Cardiac muscle cell (in vitro differentiated cells and primary cell): ENCODE measurements at regions not wholly inside any gene's neighbourhood (a gene's known extent, or its start where the extent isn't known, plus 50 kb on each side); places are given as distances from the start of the nearest gene placed in this dataset.

Experiments used
- DNase-seq, 2 donors: peaks; one replicate each; pipeline versions ENCODE4 v3.0.0 to v3.0.0-alpha.2; 2010 to 2017; ENCODE audit warnings: low read depth in 1 of 2, low spot score in 1 of 2
- H3K27ac ChIP-seq: fragments of 200-600 bp; sonication (generic); 2 replicates; pipeline ENCODE4 v1.5.1; 2016
- H3K27me3 ChIP-seq: fragments of 200-600 bp; sonication (generic); 2 replicates; pipeline ENCODE4 v1.6.0; 2016; ENCODE audit warnings: control low read depth
- H3K36me3 ChIP-seq: fragments of 200-600 bp; sonication (generic); 2 replicates; pipeline ENCODE4 v1.5.1; 2016; ENCODE audit warnings: control low read depth
- H3K4me1 ChIP-seq: fragments of 200-600 bp; sonication (generic); 2 replicates; pipeline ENCODE4 v1.8.1; 2017; ENCODE audit warnings: low read depth, mild to moderate bottlenecking, mixed run types
- H3K4me3 ChIP-seq: fragments of 200-600 bp; sonication (generic); 2 replicates; pipeline ENCODE4 v1.5.1; 2016; ENCODE audit warnings: mild to moderate bottlenecking
- H3K9me3 ChIP-seq: fragments of 200-600 bp; sonication (generic); 2 replicates; pipeline ENCODE4 v1.5.1; 2017; ENCODE audit warnings: low read depth, mild to moderate bottlenecking, control low read depth
- CTCF ChIP-seq: IDR thresholded peaks from 2 replicates; pipeline ENCODE4 v1.5.1; 2012; ENCODE audit warnings: low read depth, mild to moderate bottlenecking, low read length

DNA sequence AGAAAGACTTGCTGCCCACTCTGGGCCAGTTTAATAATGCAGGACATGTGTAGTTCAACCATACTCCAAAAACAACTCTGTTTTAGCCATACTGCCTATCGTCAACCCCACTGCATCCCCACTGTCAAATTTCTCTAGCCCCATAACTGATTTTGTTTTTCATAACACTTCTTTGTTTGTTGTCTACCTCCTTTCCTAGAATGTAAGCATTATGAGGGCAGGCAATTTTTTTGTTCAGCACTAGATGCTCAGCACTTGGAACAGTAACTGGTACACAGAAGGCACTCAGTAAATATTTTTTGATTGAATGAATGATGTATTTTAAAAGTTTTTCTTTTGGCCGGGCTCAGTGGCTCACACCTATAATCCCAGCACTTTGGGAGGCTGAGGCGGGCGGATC is 183.8 kb upstream of the MKLN1 start:
- DNase-seq: no peak
- H3K9me3 ChIP-seq: no peaks in the 10 kb centered on the region
- TF ChIP-seq CTCF: no peak

GRCh38 chr7:131145026-131145425 is 182.7 kb upstream of the MKLN1 start:
- Histone ChIP-seq H3K4me1 (no peaks in the 10 kb centered on the region), H3K27me3 (no peaks in the 10 kb centered on the region), H3K36me3 (no peaks in the 10 kb centered on the region), H3K27ac (no peak overlapping the region), H3K9me3 (no peaks in the 10 kb centered on the region), H3K4me3 (no peak overlapping the region)
- no peak for TF ChIP-seq CTCF
- DNase-seq: no peak

More for the DNA sequence above, 183.8 kb upstream of the MKLN1 start:
- H3K4me3 ChIP-seq: no peak overlapping the region
- no peaks in the 10 kb centered on the region for H3K4me1 ChIP-seq
- H3K36me3 ChIP-seq: no peaks in the 10 kb centered on the region
- no peaks in the 10 kb centered on the region for H3K27me3 ChIP-seq
- no peak overlapping the region for H3K27ac ChIP-seq

DNA sequence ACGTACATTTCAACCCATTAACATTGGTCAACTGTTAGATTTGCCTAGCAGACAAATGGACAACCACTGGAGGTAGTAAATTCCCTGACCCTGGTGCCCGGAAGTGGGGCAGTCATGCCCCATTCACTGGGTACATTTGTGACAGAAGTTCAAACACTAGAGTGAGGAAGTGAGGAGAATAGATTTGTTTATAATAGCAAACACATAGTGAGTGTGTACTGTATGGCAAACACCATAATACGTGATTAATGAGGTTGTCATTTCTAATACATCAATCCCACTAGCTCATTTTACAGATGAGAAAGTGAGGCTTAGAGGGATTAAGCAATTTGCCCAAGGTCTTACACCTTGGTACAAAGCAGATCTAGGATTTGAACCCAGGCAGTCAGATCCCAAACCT is 181.9 kb upstream of the MKLN1 start:
- DNase-seq: no peak
- H3K27ac ChIP-seq: no peak overlapping the region
- no peak for TF ChIP-seq CTCF
- no peaks in the 10 kb centered on the region for H3K9me3 ChIP-seq
- H3K4me1 ChIP-seq: no peaks in the 10 kb centered on the region
- no peaks in the 10 kb centered on the region for H3K36me3 ChIP-seq
- no peaks in the 10 kb centered on the region for H3K27me3 ChIP-seq
- no peak overlapping the region for H3K4me3 ChIP-seq

DNA sequence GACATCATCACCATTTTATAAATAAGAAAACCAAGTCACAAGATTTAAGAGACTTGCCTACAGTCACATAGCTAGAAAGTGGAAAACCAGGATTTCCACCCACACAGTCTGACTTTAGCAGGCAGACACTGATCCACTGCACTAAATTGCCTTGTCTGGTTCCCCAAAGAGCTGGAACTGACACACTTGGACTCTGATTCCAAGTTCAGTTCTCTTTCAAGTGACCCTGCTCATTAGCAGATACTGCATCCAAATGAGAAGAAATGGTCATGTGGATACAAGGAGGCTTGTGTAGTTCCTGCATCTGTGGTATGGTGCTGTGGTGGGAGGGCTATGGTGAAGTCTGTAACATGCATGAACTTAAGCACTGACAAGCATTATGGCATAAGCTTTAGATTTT is 180.1 kb upstream of the MKLN1 start:
- H3K4me1 ChIP-seq: no peaks in the 10 kb centered on the region
- DNase-seq: no peak
- H3K9me3 ChIP-seq: no peaks in the 10 kb centered on the region
- H3K27me3 ChIP-seq: no peaks in the 10 kb centered on the region
- no peak overlapping the region for H3K4me3 ChIP-seq
- no peaks in the 10 kb centered on the region for H3K36me3 ChIP-seq
- no peak overlapping the region for H3K27ac ChIP-seq
- TF ChIP-seq CTCF: no peak

- no peak for DNase-seq
- no peak for TF ChIP-seq CTCF
- no peak overlapping the region for H3K27ac ChIP-seq
- no peaks in the 10 kb centered on the region for H3K27me3 ChIP-seq
- H3K4me3 ChIP-seq: no peak overlapping the region
- H3K9me3 ChIP-seq: no peaks in the 10 kb centered on the region
- no peaks in the 10 kb centered on the region for H3K4me1 ChIP-seq
- no peaks in the 10 kb centered on the region for H3K36me3 ChIP-seq
These were observed 179.4 kb upstream of the MKLN1 start for GRCh38 chr7:131148258-131148657.
